ENCODE measurements at regions not wholly inside any gene's neighbourhood (a gene's known extent, or its start where the extent isn't known, plus 50 kb on each side); places are given as distances from the start of the nearest gene placed in this dataset.

DNA sequence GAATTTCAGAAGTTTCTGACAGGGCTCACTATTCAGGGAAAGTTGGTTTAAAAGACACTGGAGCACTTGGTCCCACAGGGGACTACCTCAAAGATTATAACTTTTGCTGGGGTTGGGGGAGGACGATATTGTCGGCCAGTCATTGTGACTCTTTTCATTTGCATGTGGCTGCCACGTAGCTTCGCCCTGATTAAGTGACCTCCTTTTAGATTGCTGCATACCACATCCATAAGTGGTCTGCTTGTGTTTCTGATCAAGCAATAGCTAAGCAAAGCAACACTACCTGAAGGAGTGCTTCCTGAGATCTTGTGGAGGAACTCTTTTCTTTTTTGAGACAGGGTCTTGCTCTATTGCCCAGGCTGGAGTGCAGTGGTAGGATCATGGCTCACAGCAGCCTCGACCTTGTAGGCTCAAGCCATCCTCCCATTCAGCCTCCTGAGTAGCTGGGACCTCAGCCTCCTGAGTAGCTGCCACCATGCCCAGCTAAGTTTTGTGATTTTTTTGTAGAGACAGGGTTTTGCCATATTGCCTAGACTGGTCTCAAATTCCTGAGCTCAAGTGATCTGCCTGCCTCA lies 691.3 kb downstream of the EPM2A start:
- Mint-ChIP-seq H3K27me3 (ENCODE audit: insufficient read depth, low read depth, poor library complexity) (peaks cover 5% of the 10 kb centered on the region), H3K9me3 (peaks cover 7% of the 10 kb centered on the region; the same call in 2 of the 3 replicates), H3K36me3 (ENCODE audit: low read depth) (peaks cover 6% of the 10 kb centered on the region; the same call in 2 of the 3 replicates), H3K4me3 (no peak overlapping the region), H3K27ac (peak overlapping the region; percentile 31; the same call in 1 of the 2 replicates), H3K4me1 (peaks cover 20% of the 10 kb centered on the region)
- H2AFZ ChIP-seq, result 0 out of 2 replicates have a peak overlapping the region, but pooled peaks have one; percentile 6
- no peak overlapping the region for H3K4me2 ChIP-seq
- no peak overlapping the region for H3K4me3 ChIP-seq
- H3K9me2 ChIP-seq (ENCODE audit: insufficient read depth), result no peaks in the 10 kb centered on the region
- H3F3A ChIP-seq (replicated peaks; ENCODE audit: low read depth), result no peaks in the 10 kb centered on the region
- ATAC-seq (no peak), DNase-seq (ENCODE audit: low spot score) (no peak)
- no peaks in the 10 kb centered on the region for H3K27me3 ChIP-seq (ENCODE audit: insufficient read depth)
- H3K4me1 ChIP-seq (ENCODE audit: insufficient read depth), result peaks cover 14% of the 10 kb centered on the region
- H3K27ac ChIP-seq (ENCODE audit: low read depth), result no peak overlapping the region
- no peaks in the 10 kb centered on the region for H3K36me3 ChIP-seq (ENCODE audit: insufficient read depth)
- H4K20me1 ChIP-seq (replicated peaks; ENCODE audit: insufficient read depth), result no peaks in the 10 kb centered on the region
- TF ChIP-seq STAT1 (IDR thresholded peaks at IDR 0.05; ENCODE audit: unreplicated experiment) (no peak), EZH2phosphoT487 (IDR thresholded peaks at IDR 0.05; ENCODE audit: unreplicated experiment) (no peak), EZH2 (IDR thresholded peaks at IDR 0.05; ENCODE audit: low read depth, unreplicated experiment) (no peak), POLR2AphosphoS5 (IDR thresholded peaks at IDR 0.05; ENCODE audit: low read depth) (no peak), CREB1 (CRISPR knock-in tag; IDR thresholded peaks at IDR 0.05; ENCODE audit: low read depth) (no peak)
- TF ChIP-seq, protein P1, sequence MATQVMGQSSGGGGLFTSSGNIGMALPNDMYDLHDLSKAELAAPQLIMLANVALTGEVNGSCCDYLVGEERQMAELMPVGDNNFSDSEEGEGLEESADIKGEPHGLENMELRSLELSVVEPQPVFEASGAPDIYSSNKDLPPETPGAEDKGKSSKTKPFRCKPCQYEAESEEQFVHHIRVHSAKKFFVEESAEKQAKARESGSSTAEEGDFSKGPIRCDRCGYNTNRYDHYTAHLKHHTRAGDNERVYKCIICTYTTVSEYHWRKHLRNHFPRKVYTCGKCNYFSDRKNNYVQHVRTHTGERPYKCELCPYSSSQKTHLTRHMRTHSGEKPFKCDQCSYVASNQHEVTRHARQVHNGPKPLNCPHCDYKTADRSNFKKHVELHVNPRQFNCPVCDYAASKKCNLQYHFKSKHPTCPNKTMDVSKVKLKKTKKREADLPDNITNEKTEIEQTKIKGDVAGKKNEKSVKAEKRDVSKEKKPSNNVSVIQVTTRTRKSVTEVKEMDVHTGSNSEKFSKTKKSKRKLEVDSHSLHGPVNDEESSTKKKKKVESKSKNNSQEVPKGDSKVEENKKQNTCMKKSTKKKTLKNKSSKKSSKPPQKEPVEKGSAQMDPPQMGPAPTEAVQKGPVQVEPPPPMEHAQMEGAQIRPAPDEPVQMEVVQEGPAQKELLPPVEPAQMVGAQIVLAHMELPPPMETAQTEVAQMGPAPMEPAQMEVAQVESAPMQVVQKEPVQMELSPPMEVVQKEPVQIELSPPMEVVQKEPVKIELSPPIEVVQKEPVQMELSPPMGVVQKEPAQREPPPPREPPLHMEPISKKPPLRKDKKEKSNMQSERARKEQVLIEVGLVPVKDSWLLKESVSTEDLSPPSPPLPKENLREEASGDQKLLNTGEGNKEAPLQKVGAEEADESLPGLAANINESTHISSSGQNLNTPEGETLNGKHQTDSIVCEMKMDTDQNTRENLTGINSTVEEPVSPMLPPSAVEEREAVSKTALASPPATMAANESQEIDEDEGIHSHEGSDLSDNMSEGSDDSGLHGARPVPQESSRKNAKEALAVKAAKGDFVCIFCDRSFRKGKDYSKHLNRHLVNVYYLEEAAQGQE (IDR thresholded peaks at IDR 0.05; ENCODE audit: unreplicated experiment), result no peak
- H3K79me2 ChIP-seq (replicated peaks; ENCODE audit: insufficient read depth), result no peaks in the 10 kb centered on the region

DNA sequence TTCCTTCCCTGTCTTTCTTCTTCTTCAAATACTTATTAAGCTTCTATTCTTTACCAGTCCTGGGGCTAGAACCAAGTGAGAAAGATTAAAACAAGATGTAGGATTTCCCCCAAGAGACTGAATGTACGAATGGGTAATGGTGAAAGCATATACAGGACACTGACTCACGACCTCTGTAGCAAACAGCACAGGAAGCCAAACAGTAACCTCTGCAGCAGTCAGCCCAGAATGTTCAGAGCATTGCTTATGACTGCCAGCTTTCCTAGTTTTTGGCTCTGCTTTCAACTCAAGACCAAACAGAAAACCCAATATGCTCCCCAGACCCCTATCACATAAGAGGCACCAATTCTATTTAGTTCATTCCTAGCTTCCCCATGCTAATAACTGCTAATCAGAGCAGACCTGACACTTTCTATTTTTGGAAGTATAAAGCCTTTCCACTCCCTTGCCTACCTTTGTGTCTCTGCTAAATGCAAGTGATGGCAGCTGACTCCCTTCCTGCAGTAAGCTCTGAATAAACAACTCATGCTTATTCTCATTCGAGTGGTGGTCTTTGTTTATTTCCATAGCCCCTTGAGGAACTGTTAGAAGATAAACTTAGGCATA lies 690.6 kb downstream of the EPM2A start:
- Mint-ChIP-seq H3K9me3 (peaks cover 7% of the 10 kb centered on the region; the same call in 2 of the 3 replicates), H3K27ac (peak overlapping the region; percentile 31; the same call in 1 of the 2 replicates), H3K36me3 (ENCODE audit: low read depth) (peaks cover 6% of the 10 kb centered on the region; the same call in 2 of the 3 replicates), H3K4me1 (peaks cover 20% of the 10 kb centered on the region), H3K27me3 (ENCODE audit: insufficient read depth, low read depth, poor library complexity) (peaks cover 2% of the 10 kb centered on the region), H3K4me3 (no peak overlapping the region)
- peak overlapping the region; percentile 92 for H2AFZ ChIP-seq
- no peaks in the 10 kb centered on the region for H3F3A ChIP-seq (replicated peaks; ENCODE audit: low read depth)
- H3K4me1 ChIP-seq (ENCODE audit: insufficient read depth), result peaks cover 14% of the 10 kb centered on the region
- no peaks in the 10 kb centered on the region for H3K9me2 ChIP-seq (ENCODE audit: insufficient read depth)
- DNase-seq (ENCODE audit: low spot score), result no peak
- no peaks in the 10 kb centered on the region for H3K27me3 ChIP-seq (ENCODE audit: insufficient read depth)
- ATAC-seq, result peak; percentile 38; the same call in 1 of the 3 replicates
- H3K27ac ChIP-seq (ENCODE audit: low read depth), result no peak overlapping the region
- no peaks in the 10 kb centered on the region for H3K79me2 ChIP-seq (replicated peaks; ENCODE audit: insufficient read depth)
- no peak overlapping the region for H3K4me2 ChIP-seq
- H3K36me3 ChIP-seq (ENCODE audit: insufficient read depth), result no peaks in the 10 kb centered on the region
- no peak overlapping the region for H3K4me3 ChIP-seq
- no peaks in the 10 kb centered on the region for H4K20me1 ChIP-seq (replicated peaks; ENCODE audit: insufficient read depth)
- no peak for TF ChIP-seq POLR2AphosphoS5 (IDR thresholded peaks at IDR 0.05; ENCODE audit: low read depth)
- no peak for TF ChIP-seq ZNF114 (CRISPR knock-in tag; IDR thresholded peaks at IDR 0.05)
- no peak for TF ChIP-seq NANOG (IDR thresholded peaks at IDR 0.05; ENCODE audit: borderline replicate concordance)
- TF ChIP-seq, protein P1 (IDR thresholded peaks at IDR 0.05; ENCODE audit: unreplicated experiment), result no peak
- no peak for TF ChIP-seq ZNF331 (CRISPR knock-in tag; IDR thresholded peaks at IDR 0.05; ENCODE audit: low read depth)

All from GM23338 (cell line).